Mesothelial cell of epicardium (in vitro differentiated cells): ENCODE measurements at regions not wholly inside any gene's neighbourhood (a gene's known extent, or its start where the extent isn't known, plus 50 kb on each side); places are given as distances from the start of the nearest gene placed in this dataset.
A peak's percentile ranks its signal among the peaks of the same experiment; 100 is the strongest.

Experiments used
- DNase-seq, 2 experiments: peaks; one replicate each; pipeline ENCODE4 v3.0.0; 2021; ENCODE audit warnings: low spot score in 2 of 2; ENCODE audit not compliant: unreplicated experiment in 2 of 2
- H3K27ac Mint-ChIP-seq: 2 replicates; pipeline ENCODE4 v1.8.0; 2021; ENCODE audit warnings: mixed read lengths
- H3K27me3 Mint-ChIP-seq: 2 replicates; pipeline ENCODE4 v1.8.0; 2021; ENCODE audit warnings: low read depth, mixed read lengths
- H3K36me3 Mint-ChIP-seq: 2 replicates; pipeline ENCODE4 v1.8.0; 2021; ENCODE audit warnings: mixed read lengths
- H3K4me1 Mint-ChIP-seq: 2 replicates; pipeline ENCODE4 v1.8.0; 2021; ENCODE audit warnings: mixed read lengths
- H3K4me3 Mint-ChIP-seq: 2 replicates; pipeline ENCODE4 v1.8.0; 2021; ENCODE audit warnings: mild to moderate bottlenecking, moderate library complexity, mixed read lengths
- H3K9me3 Mint-ChIP-seq: 2 replicates; pipeline ENCODE4 v1.8.0; 2021; ENCODE audit warnings: mixed read lengths
- TF ChIP-seq, protein P1 (sequence below): fragments of 200-600 bp; sonication (generic); IDR thresholded peaks from one replicate; pipeline ENCODE4 v1.5.0; 2021; ENCODE audit warnings: antibody characterized with exemption; ENCODE audit not compliant: unreplicated experiment

DNA sequence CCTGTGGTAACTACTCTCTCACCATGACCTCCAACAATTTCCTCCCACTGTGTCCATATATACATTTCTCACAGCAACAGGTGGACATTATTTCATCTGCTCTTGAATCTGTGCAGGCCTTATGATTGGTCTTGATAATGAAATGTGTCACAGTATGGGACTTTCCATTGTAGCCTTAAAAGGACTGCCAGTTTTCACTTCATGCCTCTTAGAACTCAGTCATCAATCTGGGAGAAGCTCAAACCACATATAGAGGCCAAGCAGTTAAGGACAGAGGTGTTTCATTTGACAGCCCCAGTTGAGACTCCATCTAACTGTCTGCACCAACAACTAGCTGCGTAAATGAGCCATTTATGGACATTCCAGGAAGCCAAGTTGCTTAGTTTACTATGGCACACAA is 1534.8 kb downstream of the ARAP2 start:
- TF ChIP-seq, protein P1, sequence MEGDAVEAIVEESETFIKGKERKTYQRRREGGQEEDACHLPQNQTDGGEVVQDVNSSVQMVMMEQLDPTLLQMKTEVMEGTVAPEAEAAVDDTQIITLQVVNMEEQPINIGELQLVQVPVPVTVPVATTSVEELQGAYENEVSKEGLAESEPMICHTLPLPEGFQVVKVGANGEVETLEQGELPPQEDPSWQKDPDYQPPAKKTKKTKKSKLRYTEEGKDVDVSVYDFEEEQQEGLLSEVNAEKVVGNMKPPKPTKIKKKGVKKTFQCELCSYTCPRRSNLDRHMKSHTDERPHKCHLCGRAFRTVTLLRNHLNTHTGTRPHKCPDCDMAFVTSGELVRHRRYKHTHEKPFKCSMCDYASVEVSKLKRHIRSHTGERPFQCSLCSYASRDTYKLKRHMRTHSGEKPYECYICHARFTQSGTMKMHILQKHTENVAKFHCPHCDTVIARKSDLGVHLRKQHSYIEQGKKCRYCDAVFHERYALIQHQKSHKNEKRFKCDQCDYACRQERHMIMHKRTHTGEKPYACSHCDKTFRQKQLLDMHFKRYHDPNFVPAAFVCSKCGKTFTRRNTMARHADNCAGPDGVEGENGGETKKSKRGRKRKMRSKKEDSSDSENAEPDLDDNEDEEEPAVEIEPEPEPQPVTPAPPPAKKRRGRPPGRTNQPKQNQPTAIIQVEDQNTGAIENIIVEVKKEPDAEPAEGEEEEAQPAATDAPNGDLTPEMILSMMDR: no peak
- H3K4me1 Mint-ChIP-seq: no peaks in the 10 kb centered on the region
- H3K4me3 Mint-ChIP-seq: no peak overlapping the region
- no peak for DNase-seq
- H3K36me3 Mint-ChIP-seq: peaks cover 14% of the 10 kb centered on the region
- H3K27me3 Mint-ChIP-seq: no peaks in the 10 kb centered on the region
- H3K9me3 Mint-ChIP-seq: peaks cover 56% of the 10 kb centered on the region
- H3K27ac Mint-ChIP-seq: no peak overlapping the region

- H3K36me3 Mint-ChIP-seq: no peaks in the 10 kb centered on the region
- TF ChIP-seq, protein P1: no peak
- no peak overlapping the region for H3K4me3 Mint-ChIP-seq
- peaks cover 5% of the 10 kb centered on the region for H3K9me3 Mint-ChIP-seq
- peaks cover 25% of the 10 kb centered on the region for H3K4me1 Mint-ChIP-seq
- H3K27me3 Mint-ChIP-seq: no peaks in the 10 kb centered on the region
- DNase-seq: no peak
- no peak overlapping the region for H3K27ac Mint-ChIP-seq
These were observed 1525.6 kb downstream of the ARAP2 start for GRCh38 chr4:34718576-34719245.

DNA sequence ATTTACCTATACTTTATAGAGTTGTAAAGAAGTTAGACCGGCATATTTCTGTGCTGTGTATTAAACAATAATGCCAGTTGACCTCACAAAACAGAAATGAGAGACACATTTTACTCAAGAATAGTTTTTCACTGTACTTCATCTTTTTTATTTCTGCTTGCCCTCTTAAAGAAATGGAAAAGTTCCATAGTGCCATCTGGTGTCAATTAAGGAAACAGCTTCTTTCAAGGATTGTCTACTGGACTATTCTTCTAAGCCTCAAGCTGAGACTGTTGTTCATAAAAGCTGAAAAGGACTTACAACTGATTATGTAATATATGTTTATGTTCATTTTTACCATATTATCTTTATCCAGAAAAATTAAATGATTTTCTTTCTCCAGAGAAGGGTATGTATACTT is 1523.7 kb downstream of the ARAP2 start:
- H3K27me3 Mint-ChIP-seq: no peaks in the 10 kb centered on the region
- no peak for DNase-seq
- no peak overlapping the region for H3K27ac Mint-ChIP-seq
- H3K9me3 Mint-ChIP-seq: peaks cover 2% of the 10 kb centered on the region
- H3K4me3 Mint-ChIP-seq: no peak overlapping the region
- peaks cover 38% of the 10 kb centered on the region for H3K4me1 Mint-ChIP-seq
- TF ChIP-seq, protein P1: peak; percentile 48
- no peaks in the 10 kb centered on the region for H3K36me3 Mint-ChIP-seq

- H3K4me1 Mint-ChIP-seq: peaks cover 38% of the 10 kb centered on the region
- peaks cover 2% of the 10 kb centered on the region for H3K36me3 Mint-ChIP-seq
- H3K9me3 Mint-ChIP-seq: peaks cover 11% of the 10 kb centered on the region
- no peak for DNase-seq
- no peak overlapping the region for H3K4me3 Mint-ChIP-seq
- TF ChIP-seq, protein P1: no peak
- no peaks in the 10 kb centered on the region for H3K27me3 Mint-ChIP-seq
- H3K27ac Mint-ChIP-seq: peak overlapping the region; percentile 75
These were observed 1522.5 kb downstream of the ARAP2 start for GRCh38 chr4:34721835-34722234.

DNA sequence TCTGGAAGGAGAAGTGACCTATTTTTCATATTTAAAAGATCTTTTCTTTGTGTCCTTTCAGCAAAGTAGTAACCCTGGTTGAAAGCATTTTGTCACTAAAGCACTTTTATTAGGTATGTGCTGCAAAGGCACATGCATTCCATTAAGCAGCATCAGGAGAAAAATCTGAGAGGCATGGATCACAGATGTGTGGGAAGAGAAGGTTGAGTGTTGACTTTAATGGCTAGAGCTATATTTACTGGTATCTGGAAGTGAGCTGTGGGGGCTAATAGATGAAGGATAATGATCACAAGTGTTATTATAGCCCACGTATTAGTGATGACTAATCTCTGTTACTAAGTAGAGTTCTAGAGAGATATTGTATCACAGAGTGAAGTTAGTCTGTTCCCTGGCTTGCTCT is 1520.7 kb downstream of the ARAP2 start:
- DNase-seq: no peak

More for the DNA sequence above, 1520.7 kb downstream of the ARAP2 start:
- TF ChIP-seq, protein P1: no peak
- peaks cover 20% of the 10 kb centered on the region for H3K9me3 Mint-ChIP-seq
- peak overlapping the region; percentile 40 for H3K27ac Mint-ChIP-seq
- no peak overlapping the region for H3K4me3 Mint-ChIP-seq
- peaks cover 33% of the 10 kb centered on the region for H3K4me1 Mint-ChIP-seq
- peaks cover 3% of the 10 kb centered on the region for H3K36me3 Mint-ChIP-seq
- no peaks in the 10 kb centered on the region for H3K27me3 Mint-ChIP-seq
